Subcutaneous abdominal adipose tissue (tissue), 5 donors: ENCODE measurements at regions not wholly inside any gene's neighbourhood (a gene's known extent, or its start where the extent isn't known, plus 50 kb on each side); places are given as distances from the start of the nearest gene placed in this dataset.

Experiments
- H3K27ac ChIP-seq: one replicate; pipeline ENCODE4 v1.7.0; 2013; ENCODE audit warnings: low read depth, mild to moderate bottlenecking, inconsistent platforms, low read length, moderate library complexity
- H3K27me3 ChIP-seq, 5 donors: one replicate each; pipeline ENCODE4 v1.7.0; 2013; ENCODE audit warnings: low read length in 5 of 5, inconsistent platforms in 1 of 5; ENCODE audit not compliant: control insufficient read depth in 5 of 5, insufficient read depth in 4 of 5
- H3K36me3 ChIP-seq, 5 donors: one replicate each; pipeline ENCODE4 v1.7.0; 2013; ENCODE audit warnings: low read length in 5 of 5; ENCODE audit not compliant: control insufficient read depth in 5 of 5, insufficient read depth in 5 of 5
- H3K4me1 ChIP-seq, 5 donors: one replicate each; pipeline ENCODE4 v1.7.0; 2013; ENCODE audit warnings: low read length in 5 of 5, mild to moderate bottlenecking in 3 of 5, moderate library complexity in 1 of 5; ENCODE audit not compliant: control insufficient read depth in 5 of 5, insufficient read depth in 5 of 5
- H3K4me3 ChIP-seq, 5 donors: one replicate each; pipeline ENCODE4 v1.7.0; 2013; ENCODE audit warnings: low read length in 5 of 5, low read depth in 1 of 5
- H3K9ac ChIP-seq, 5 donors: one replicate each; pipeline ENCODE4 v1.7.0; 2013; ENCODE audit warnings: low read length in 5 of 5, mild to moderate bottlenecking in 4 of 5, moderate library complexity in 3 of 5
- H3K9me3 ChIP-seq, 5 donors: one replicate each; pipeline ENCODE4 v1.7.0; 2013; ENCODE audit warnings: low read length in 5 of 5; ENCODE audit not compliant: control insufficient read depth in 5 of 5
- donor health status: healthy.
- donor health status: healthy.
- donor health status: healthy.
- donor health status: healthy.
- donor health status: healthy.

- H3K27ac ChIP-seq = no peak overlapping the region
- H3K9ac ChIP-seq = no peak overlapping the region
- H3K4me3 ChIP-seq = no peak overlapping the region
- H3K27me3 ChIP-seq = no peaks in the 10 kb centered on the region
- H3K9me3 ChIP-seq = no peaks in the 10 kb centered on the region
- H3K36me3 ChIP-seq = no peaks in the 10 kb centered on the region
- H3K4me1 ChIP-seq = no peaks in the 10 kb centered on the region
Measured at GRCh38 chr10:55224007-55224781, 423.2 kb upstream of the PCDH15 start.

- H3K36me3 ChIP-seq = no peaks in the 10 kb centered on the region
- H3K9me3 ChIP-seq = no peaks in the 10 kb centered on the region
- no peak overlapping the region for H3K4me3 ChIP-seq
- H3K4me1 ChIP-seq = no peaks in the 10 kb centered on the region
- no peak overlapping the region for H3K9ac ChIP-seq
- H3K27ac ChIP-seq = no peak overlapping the region
- no peaks in the 10 kb centered on the region for H3K27me3 ChIP-seq
Measured at GRCh38 chr10:55223352-55223751, 422.3 kb upstream of the PCDH15 start.

GRCh38 chr10:55220975-55221374, 419.9 kb upstream of the PCDH15 start:
- H3K4me1 ChIP-seq = no peaks in the 10 kb centered on the region
- H3K27me3 ChIP-seq = no peaks in the 10 kb centered on the region
- H3K4me3 ChIP-seq = no peak overlapping the region
- no peaks in the 10 kb centered on the region for H3K9me3 ChIP-seq
- no peaks in the 10 kb centered on the region for H3K36me3 ChIP-seq
- no peak overlapping the region for H3K9ac ChIP-seq
- no peak overlapping the region for H3K27ac ChIP-seq

- H3K4me3 ChIP-seq = no peak overlapping the region
- H3K27ac ChIP-seq = no peak overlapping the region
- no peaks in the 10 kb centered on the region for H3K4me1 ChIP-seq
- no peaks in the 10 kb centered on the region for H3K36me3 ChIP-seq
- no peaks in the 10 kb centered on the region for H3K9me3 ChIP-seq
- no peaks in the 10 kb centered on the region for H3K27me3 ChIP-seq
- H3K9ac ChIP-seq = no peak overlapping the region
Measured at GRCh38 chr10:55215699-55216098, 414.7 kb upstream of the PCDH15 start.

DNA sequence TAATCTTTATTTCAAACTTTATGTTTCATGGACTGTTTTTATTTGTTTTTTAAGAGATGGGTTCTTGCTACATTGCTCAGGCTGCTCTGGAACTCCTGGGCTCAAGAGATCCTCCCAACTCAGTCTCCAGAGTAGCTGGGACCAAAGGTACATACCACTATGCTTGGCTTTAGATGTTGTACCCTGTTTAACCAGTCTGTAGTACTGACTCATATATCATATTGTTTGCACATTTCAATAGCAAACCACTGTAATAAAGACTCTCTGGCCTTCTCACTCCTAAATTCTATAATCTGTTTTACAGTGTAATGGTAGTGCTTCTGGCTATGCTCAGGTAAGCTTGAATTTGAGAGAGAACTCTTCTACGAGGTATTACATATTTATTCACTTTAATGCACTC, 413.6 kb upstream of the PCDH15 start:
- Histone ChIP-seq H3K27ac (no peak overlapping the region), H3K4me1 (no peaks in the 10 kb centered on the region), H3K4me3 (no peak overlapping the region), H3K9ac (no peak overlapping the region), H3K36me3 (no peaks in the 10 kb centered on the region), H3K9me3 (no peaks in the 10 kb centered on the region), H3K27me3 (no peaks in the 10 kb centered on the region)

GRCh38 chr10:55212051-55212450, 411.0 kb upstream of the PCDH15 start:
- no peak overlapping the region for H3K9ac ChIP-seq
- H3K27ac ChIP-seq = no peak overlapping the region
- H3K9me3 ChIP-seq = no peaks in the 10 kb centered on the region
- no peaks in the 10 kb centered on the region for H3K4me1 ChIP-seq
- H3K4me3 ChIP-seq = no peak overlapping the region
- H3K27me3 ChIP-seq = no peaks in the 10 kb centered on the region
- no peaks in the 10 kb centered on the region for H3K36me3 ChIP-seq

DNA sequence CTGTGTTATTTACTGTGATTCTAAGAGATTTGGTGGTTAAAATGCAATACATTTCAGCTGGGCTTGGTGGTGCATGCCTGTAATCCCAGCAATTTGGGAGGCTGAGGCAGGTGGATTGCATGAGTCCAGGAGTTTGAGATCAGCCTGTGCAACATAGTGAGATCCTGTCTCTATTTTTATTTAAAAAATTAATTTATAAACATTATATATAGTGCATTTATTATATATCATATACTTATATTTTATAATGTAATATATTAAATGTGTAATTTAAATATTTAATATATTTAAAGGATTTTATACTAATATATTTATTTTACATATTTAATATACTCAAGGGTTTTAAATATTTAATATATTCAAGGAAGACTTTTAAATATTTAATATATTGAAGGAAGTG, 402.8 kb upstream of the PCDH15 start:
- H3K9ac ChIP-seq = no peak overlapping the region
- H3K36me3 ChIP-seq = no peaks in the 10 kb centered on the region
- no peak overlapping the region for H3K4me3 ChIP-seq
- H3K27me3 ChIP-seq = no peaks in the 10 kb centered on the region
- no peaks in the 10 kb centered on the region for H3K4me1 ChIP-seq
- no peaks in the 10 kb centered on the region for H3K9me3 ChIP-seq
- H3K27ac ChIP-seq = no peak overlapping the region

- Histone ChIP-seq H3K9me3 (no peaks in the 10 kb centered on the region), H3K27me3 (no peaks in the 10 kb centered on the region), H3K4me1 (no peaks in the 10 kb centered on the region), H3K4me3 (no peak overlapping the region), H3K36me3 (no peaks in the 10 kb centered on the region), H3K27ac (no peak overlapping the region), H3K9ac (no peak overlapping the region)
Measured at GRCh38 chr10:55203319-55203718, 402.3 kb upstream of the PCDH15 start.

- Histone ChIP-seq H3K4me3 (no peak overlapping the region), H3K27ac (no peak overlapping the region), H3K4me1 (no peaks in the 10 kb centered on the region), H3K36me3 (no peaks in the 10 kb centered on the region), H3K9ac (no peak overlapping the region), H3K27me3 (no peaks in the 10 kb centered on the region), H3K9me3 (no peaks in the 10 kb centered on the region)
Measured at GRCh38 chr10:55200020-55200419, 399.0 kb upstream of the PCDH15 start.

DNA sequence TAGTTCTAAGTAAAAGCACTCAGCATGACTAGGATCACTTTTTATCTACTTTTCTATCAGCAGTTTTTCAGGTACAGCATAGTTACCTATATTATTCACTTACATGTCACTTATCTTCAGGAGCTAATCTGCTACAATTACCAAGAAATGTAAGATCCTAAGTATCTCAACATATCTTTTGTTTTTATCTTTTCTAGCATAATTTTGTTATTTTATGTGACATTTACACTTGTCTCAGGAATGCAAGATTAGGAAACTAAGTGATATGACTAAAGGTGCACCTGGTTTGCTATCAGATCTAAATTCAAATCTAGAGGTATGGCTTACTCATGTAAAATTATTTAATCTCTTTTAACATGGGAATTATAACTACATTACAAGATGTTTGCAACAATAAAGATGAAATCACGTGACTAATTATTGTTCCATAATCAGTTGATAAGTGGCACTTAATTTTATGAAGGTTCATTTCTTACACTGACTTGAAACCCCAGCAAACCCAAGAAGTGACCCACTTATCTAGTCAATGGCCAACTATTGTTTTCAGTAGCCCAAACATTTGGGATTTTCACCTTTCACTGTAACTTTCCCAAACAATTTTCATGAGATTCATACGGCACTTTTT, 390.3 kb upstream of the PCDH15 start:
- no peaks in the 10 kb centered on the region for H3K4me1 ChIP-seq
- no peaks in the 10 kb centered on the region for H3K27me3 ChIP-seq
- H3K4me3 ChIP-seq = no peak overlapping the region
- H3K9ac ChIP-seq = no peak overlapping the region
- H3K27ac ChIP-seq = no peak overlapping the region
- no peaks in the 10 kb centered on the region for H3K9me3 ChIP-seq
- no peaks in the 10 kb centered on the region for H3K36me3 ChIP-seq
